ENCODE measurements at regions not wholly inside any gene's neighbourhood (a gene's known extent, or its start where the extent isn't known, plus 50 kb on each side); places are given as distances from the start of the nearest gene placed in this dataset.

DNA sequence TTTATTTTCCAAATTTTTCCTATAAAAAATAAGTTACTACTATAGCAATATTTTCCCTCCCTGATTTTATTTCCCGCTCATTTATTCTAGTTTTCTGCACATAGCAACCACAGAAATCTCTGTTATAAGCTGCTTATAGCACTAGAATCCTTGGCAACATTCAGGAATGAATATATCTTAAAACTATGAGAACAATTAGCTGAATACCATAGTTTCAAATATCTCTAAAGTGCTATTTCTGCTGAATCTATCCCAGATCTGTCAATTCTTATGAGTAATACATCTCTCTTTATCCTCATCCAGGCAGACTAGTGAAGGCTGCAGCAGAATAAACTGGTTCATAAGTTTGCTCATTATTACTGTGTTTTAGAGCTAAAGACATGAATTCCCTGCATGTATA lies 622.9 kb upstream of the DIPK2B start:
- Histone ChIP-seq H3K36me3 (replicated peaks in 1 of 2; ENCODE audit: control insufficient read depth in 1 of 2, insufficient read depth in 2 of 2, low read length in 2 of 2) (0 out of 5 replicates have a peak, but pooled peaks cover 0 to 5% of the 10 kb centered on the region in 2 experiments), H3K27ac (ENCODE audit: extremely low read length, insufficient read depth, low read length) (no peak overlapping the region), H3K9ac (ENCODE audit: insufficient read depth, low read depth, low read length) (no peak overlapping the region), H3K9me3 (ENCODE audit: low read length) (no peaks in the 10 kb centered on the region), H3K4me2 (ENCODE audit: low read depth, low read length) (no peak overlapping the region), H2AFZ (ENCODE audit: low read length) (no peak overlapping the region), H3K4me3 (replicated peaks in 1 of 3; ENCODE audit: insufficient read depth in 1 of 3, low read depth in 2 of 3, low read length in 3 of 3) (no peak overlapping the region), H4K20me1 (ENCODE audit: insufficient read depth, low read length) (no peaks in the 10 kb centered on the region), H3K79me2 (ENCODE audit: insufficient read depth, low read length) (no peaks in the 10 kb centered on the region), H3K27me3 (ENCODE audit: control insufficient read depth in 1 of 2, insufficient read depth in 2 of 2, low read length in 2 of 2) (no peaks in the 10 kb centered on the region), H3K4me1 (ENCODE audit: insufficient read depth, low read length) (no peaks in the 10 kb centered on the region)
- ChIA-PET POLR2A (interaction anchor here (0.6 kb wide), 1 partner anchor 1268 kb away, joined by 3 read pairs; no protein-coding TSS in a partner anchor), CTCF (ENCODE audit: low intra/inter-chr PET ratio, low total read pairs) (no interaction called here)
- no peak for ATAC-seq
- intact Hi-C loops (cut with micrococcal nuclease; ENCODE audit: unreplicated experiment) (no loop called here), in situ Hi-C loops (cut with HindIII; ENCODE audit: extremely low pct_ligation_motif_present, low pct_unique_long_range_greater_than_20kb) (no loop called here)
- TF ChIP-seq, protein P1, sequence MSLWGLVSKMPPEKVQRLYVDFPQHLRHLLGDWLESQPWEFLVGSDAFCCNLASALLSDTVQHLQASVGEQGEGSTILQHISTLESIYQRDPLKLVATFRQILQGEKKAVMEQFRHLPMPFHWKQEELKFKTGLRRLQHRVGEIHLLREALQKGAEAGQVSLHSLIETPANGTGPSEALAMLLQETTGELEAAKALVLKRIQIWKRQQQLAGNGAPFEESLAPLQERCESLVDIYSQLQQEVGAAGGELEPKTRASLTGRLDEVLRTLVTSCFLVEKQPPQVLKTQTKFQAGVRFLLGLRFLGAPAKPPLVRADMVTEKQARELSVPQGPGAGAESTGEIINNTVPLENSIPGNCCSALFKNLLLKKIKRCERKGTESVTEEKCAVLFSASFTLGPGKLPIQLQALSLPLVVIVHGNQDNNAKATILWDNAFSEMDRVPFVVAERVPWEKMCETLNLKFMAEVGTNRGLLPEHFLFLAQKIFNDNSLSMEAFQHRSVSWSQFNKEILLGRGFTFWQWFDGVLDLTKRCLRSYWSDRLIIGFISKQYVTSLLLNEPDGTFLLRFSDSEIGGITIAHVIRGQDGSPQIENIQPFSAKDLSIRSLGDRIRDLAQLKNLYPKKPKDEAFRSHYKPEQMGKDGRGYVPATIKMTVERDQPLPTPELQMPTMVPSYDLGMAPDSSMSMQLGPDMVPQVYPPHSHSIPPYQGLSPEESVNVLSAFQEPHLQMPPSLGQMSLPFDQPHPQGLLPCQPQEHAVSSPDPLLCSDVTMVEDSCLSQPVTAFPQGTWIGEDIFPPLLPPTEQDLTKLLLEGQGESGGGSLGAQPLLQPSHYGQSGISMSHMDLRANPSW (CRISPR knock-in tag; IDR thresholded peaks at IDR 0.05; ENCODE audit: borderline replicate concordance) = no peak
- TF ChIP-seq ZNF619 (CRISPR knock-in tag; IDR thresholded peaks at IDR 0.05) (no peak), LCORL (IDR thresholded peaks at IDR 0.05) (no peak), LCORL (CRISPR knock-in tag; IDR thresholded peaks at IDR 0.05) (no peak), ZFP36L1 (CRISPR knock-in tag; IDR thresholded peaks at IDR 0.05) (no peak), ZNF224 (CRISPR knock-in tag; IDR thresholded peaks at IDR 0.05) (no peak), SOX13 (IDR thresholded peaks at IDR 0.05) (no peak), SOX13 (CRISPR knock-in tag; conservative IDR thresholded peaks at IDR 0.05 in 1 of 2, IDR thresholded peaks at IDR 0.05 in 1 of 2) (no peak), ZNF30 (CRISPR knock-in tag; IDR thresholded peaks at IDR 0.05) (no peak), ZFP36 (IDR thresholded peaks at IDR 0.05; ENCODE audit: borderline replicate concordance, low read depth, low read length, partially characterized antibody) (no peak), ZSCAN25 (CRISPR knock-in tag; IDR thresholded peaks at IDR 0.05) (no peak), SSRP1 (CRISPR knock-in tag; IDR thresholded peaks at IDR 0.05) (no peak)
- TF ChIP-seq, protein P2, sequence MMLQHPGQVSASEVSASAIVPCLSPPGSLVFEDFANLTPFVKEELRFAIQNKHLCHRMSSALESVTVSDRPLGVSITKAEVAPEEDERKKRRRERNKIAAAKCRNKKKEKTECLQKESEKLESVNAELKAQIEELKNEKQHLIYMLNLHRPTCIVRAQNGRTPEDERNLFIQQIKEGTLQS (CRISPR knock-in tag; IDR thresholded peaks at IDR 0.05) = no peak
- TF ChIP-seq, protein P3, sequence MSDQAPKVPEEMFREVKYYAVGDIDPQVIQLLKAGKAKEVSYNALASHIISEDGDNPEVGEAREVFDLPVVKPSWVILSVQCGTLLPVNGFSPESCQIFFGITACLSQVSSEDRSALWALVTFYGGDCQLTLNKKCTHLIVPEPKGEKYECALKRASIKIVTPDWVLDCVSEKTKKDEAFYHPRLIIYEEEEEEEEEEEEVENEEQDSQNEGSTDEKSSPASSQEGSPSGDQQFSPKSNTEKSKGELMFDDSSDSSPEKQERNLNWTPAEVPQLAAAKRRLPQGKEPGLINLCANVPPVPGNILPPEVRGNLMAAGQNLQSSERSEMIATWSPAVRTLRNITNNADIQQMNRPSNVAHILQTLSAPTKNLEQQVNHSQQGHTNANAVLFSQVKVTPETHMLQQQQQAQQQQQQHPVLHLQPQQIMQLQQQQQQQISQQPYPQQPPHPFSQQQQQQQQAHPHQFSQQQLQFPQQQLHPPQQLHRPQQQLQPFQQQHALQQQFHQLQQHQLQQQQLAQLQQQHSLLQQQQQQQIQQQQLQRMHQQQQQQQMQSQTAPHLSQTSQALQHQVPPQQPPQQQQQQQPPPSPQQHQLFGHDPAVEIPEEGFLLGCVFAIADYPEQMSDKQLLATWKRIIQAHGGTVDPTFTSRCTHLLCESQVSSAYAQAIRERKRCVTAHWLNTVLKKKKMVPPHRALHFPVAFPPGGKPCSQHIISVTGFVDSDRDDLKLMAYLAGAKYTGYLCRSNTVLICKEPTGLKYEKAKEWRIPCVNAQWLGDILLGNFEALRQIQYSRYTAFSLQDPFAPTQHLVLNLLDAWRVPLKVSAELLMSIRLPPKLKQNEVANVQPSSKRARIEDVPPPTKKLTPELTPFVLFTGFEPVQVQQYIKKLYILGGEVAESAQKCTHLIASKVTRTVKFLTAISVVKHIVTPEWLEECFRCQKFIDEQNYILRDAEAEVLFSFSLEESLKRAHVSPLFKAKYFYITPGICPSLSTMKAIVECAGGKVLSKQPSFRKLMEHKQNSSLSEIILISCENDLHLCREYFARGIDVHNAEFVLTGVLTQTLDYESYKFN (CRISPR knock-in tag; conservative IDR thresholded peaks at IDR 0.05) = no peak
- TF ChIP-seq, protein P4, sequence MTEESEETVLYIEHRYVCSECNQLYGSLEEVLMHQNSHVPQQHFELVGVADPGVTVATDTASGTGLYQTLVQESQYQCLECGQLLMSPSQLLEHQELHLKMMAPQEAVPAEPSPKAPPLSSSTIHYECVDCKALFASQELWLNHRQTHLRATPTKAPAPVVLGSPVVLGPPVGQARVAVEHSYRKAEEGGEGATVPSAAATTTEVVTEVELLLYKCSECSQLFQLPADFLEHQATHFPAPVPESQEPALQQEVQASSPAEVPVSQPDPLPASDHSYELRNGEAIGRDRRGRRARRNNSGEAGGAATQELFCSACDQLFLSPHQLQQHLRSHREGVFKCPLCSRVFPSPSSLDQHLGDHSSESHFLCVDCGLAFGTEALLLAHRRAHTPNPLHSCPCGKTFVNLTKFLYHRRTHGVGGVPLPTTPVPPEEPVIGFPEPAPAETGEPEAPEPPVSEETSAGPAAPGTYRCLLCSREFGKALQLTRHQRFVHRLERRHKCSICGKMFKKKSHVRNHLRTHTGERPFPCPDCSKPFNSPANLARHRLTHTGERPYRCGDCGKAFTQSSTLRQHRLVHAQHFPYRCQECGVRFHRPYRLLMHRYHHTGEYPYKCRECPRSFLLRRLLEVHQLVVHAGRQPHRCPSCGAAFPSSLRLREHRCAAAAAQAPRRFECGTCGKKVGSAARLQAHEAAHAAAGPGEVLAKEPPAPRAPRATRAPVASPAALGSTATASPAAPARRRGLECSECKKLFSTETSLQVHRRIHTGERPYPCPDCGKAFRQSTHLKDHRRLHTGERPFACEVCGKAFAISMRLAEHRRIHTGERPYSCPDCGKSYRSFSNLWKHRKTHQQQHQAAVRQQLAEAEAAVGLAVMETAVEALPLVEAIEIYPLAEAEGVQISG (CRISPR knock-in tag; IDR thresholded peaks at IDR 0.05) = no peak
- 94% methylated on average over 1 of the region's 1 CpG for WGBS (ENCODE audit: low lambda C conversion rate)
- no peak for FAIRE-seq
- no peak for DNase-seq (ENCODE audit: low spot score)
- BruUV-seq (replicated peaks) = no TSS peak
